BJ (cell line): ENCODE measurements at regions not wholly inside any gene's neighbourhood (a gene's known extent, or its start where the extent isn't known, plus 50 kb on each side); places are given as distances from the start of the nearest gene placed in this dataset.
A peak's percentile ranks its signal among the peaks of the same experiment; 100 is the strongest.

Experiments
- CTCF ChIA-PET: fragments of 350-600 bp; formaldehyde crosslinking; extraction: SDS; loops from one replicate; lab custom pipeline; 2021; ENCODE audit warnings: antibody characterized with exemption, inconsistent platforms; lab: Yijun Ruan, JAX
- POLR2A ChIA-PET: fragments of 300-600 bp; sonication (Branson Sonifier 250); formaldehyde crosslinking; extraction: SDS; loops from one replicate; lab custom pipeline; 2021; ENCODE audit warnings: antibody characterized with exemption; lab: Charles Lee
- DNase-seq: peaks from one replicate; pipeline ENCODE4 v3.0.0-alpha.2; 2011; ENCODE audit warnings: low read depth
- H3K27me3 ChIP-seq: 2 replicates; pipeline ENCODE4 v1.6.0; 2011; ENCODE audit warnings: low read length; ENCODE audit not compliant: control insufficient read depth, insufficient read depth
- H3K36me3 ChIP-seq: 2 replicates; pipeline ENCODE4 v1.5.1; 2011; ENCODE audit warnings: low read length; ENCODE audit not compliant: control insufficient read depth, insufficient read depth
- H3K4me3 ChIP-seq: 2 replicates; pipeline ENCODE4 v1.5.1; 2011; ENCODE audit warnings: low read depth, mild to moderate bottlenecking, control low read depth, low read length
- TF ChIP-seq, protein P1 (sequence below): IDR thresholded peaks from 2 replicates; pipeline ENCODE4 v1.5.1; 2011; ENCODE audit warnings: low read depth, mild to moderate bottlenecking, control low read depth, inconsistent platforms, low read length, moderate library complexity; ENCODE audit not compliant: insufficient read depth

DNA sequence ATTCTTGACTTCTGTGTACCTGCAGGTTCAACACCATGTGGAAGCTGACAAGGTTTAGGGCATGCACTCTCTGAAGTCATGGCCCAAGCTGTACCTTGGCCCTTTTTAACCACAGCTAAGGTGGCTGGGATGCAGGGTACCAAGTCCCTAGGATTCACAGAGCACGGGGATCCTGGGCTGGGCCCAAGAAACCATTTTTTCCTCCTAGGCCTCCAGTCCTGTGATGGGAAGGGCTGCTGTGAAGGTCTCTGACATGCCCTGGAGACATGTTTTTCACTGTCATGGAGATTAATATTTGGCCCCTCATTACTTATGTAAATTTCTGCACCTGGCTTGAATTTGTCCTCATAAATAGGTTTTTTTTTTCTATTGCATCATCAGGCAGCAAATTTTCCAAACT is 937.5 kb upstream of the ROBO1 start:
- POLR2A ChIA-PET = no interaction called here
- CTCF ChIA-PET = no interaction called here
- Histone ChIP-seq H3K27me3 (no peaks in the 10 kb centered on the region), H3K4me3 (no peak overlapping the region), H3K36me3 (no peaks in the 10 kb centered on the region)
- no peak for DNase-seq
- TF ChIP-seq, protein P1, sequence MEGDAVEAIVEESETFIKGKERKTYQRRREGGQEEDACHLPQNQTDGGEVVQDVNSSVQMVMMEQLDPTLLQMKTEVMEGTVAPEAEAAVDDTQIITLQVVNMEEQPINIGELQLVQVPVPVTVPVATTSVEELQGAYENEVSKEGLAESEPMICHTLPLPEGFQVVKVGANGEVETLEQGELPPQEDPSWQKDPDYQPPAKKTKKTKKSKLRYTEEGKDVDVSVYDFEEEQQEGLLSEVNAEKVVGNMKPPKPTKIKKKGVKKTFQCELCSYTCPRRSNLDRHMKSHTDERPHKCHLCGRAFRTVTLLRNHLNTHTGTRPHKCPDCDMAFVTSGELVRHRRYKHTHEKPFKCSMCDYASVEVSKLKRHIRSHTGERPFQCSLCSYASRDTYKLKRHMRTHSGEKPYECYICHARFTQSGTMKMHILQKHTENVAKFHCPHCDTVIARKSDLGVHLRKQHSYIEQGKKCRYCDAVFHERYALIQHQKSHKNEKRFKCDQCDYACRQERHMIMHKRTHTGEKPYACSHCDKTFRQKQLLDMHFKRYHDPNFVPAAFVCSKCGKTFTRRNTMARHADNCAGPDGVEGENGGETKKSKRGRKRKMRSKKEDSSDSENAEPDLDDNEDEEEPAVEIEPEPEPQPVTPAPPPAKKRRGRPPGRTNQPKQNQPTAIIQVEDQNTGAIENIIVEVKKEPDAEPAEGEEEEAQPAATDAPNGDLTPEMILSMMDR = no peak

DNA sequence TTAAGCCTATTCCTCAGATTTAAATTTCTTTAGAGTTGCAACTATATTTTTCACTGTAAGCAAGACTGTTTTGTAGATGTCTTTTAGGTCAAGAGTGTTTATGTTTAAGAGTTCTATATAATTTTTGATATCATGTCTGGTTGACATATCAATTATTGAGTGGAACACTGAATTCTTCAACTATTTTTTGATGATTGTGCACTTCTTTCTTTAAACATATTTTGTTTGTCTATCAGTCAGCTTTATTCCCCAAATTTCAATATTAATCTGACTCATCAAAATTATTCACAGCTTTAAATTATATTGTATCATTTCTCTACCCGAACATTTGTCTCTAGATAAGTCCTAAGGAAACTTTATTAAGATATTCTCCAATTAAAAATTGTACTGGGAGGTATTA is 933.6 kb upstream of the ROBO1 start:
- no peaks in the 10 kb centered on the region for H3K36me3 ChIP-seq
- DNase-seq = no peak
- TF ChIP-seq, protein P1 = no peak
- H3K27me3 ChIP-seq = no peaks in the 10 kb centered on the region
- POLR2A ChIA-PET = no interaction called here
- CTCF ChIA-PET = no interaction called here
- H3K4me3 ChIP-seq = no peak overlapping the region

DNA sequence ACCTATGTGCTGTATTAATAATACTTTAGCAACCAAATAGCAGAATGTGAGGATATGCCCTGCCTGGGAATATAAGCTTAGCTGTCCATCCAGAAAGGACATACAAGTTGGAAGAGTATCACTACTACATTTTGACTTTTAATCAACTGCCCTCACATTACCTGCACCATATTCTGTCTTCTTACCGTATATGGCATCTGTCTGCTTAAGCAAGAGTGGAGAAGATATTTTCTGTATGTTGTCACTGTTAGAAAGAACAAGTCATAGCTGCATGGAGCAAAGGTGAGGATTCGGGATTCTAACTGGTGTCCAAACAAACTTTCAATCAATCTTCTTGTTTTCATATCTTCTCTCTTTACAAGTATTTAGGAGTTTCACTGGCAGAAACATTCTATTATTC is 929.5 kb upstream of the ROBO1 start:
- TF ChIP-seq, protein P1 = no peak
- Histone ChIP-seq H3K27me3 (no peaks in the 10 kb centered on the region), H3K36me3 (no peaks in the 10 kb centered on the region), H3K4me3 (no peak overlapping the region)
- POLR2A ChIA-PET = no interaction called here
- no peak for DNase-seq
- CTCF ChIA-PET = no interaction called here

DNA sequence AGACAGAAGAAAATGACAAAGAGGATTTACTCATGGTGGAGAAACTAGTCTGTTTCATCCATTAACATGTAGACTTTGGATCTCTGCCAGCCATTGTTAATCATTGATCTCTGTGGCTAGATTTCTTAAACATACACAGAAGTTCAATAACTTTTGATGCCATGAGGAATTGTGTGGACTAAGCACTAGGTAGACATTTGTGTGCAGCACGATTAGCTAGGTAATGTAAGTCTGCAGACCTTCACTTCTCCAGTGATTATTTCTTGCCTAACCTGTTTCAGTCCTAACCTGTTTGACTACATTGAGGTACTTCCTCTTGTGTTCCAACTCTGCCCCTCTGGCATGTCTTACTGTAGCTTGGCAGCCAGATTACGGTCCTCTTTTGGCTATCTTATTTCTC is 928.5 kb upstream of the ROBO1 start:
- no peak for DNase-seq
- TF ChIP-seq, protein P1 = no peak
- H3K4me3 ChIP-seq = no peak overlapping the region
- ChIA-PET CTCF (no interaction called here), POLR2A (no interaction called here)
- no peaks in the 10 kb centered on the region for H3K27me3 ChIP-seq
- H3K36me3 ChIP-seq = no peaks in the 10 kb centered on the region

DNA sequence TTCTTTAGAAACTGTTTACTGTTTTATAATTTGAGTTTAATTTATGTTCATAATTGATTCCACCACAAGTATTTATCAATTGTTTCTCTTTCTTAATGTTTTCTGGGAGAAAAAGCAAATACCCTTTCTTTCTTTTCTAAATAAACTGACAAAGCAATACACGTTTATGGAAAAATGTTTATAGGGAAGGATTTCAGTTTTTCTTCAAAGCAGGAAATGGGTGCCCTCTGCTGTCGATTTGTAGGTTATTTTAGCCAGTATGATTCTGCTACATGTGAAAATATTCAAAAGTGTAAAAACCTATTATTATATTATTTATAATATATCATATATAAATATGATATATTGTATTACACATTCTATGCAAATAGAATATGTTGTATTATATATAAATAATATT is 921.0 kb upstream of the ROBO1 start:
- no peaks in the 10 kb centered on the region for H3K27me3 ChIP-seq
- ChIA-PET POLR2A (no interaction called here), CTCF (no interaction called here)
- H3K4me3 ChIP-seq = no peak overlapping the region
- DNase-seq = no peak
- TF ChIP-seq, protein P1 = peak; percentile 9; the same call in 1 of the 2 replicates
- no peaks in the 10 kb centered on the region for H3K36me3 ChIP-seq
